B cell (primary cell): ENCODE measurements at regions not wholly inside any gene's neighbourhood (a gene's known extent, or its start where the extent isn't known, plus 50 kb on each side); places are given as distances from the start of the nearest gene placed in this dataset.

Source experiments
- ATAC-seq: fragments of 200-7000 bp; cut with Tn5 transposase; one replicate; pipeline ENCODE4 v1.10.0; 2021; ENCODE audit warnings: low read depth, mild to moderate bottlenecking, moderate number of reproducible peaks, moderate library complexity
- CTCF ChIA-PET: fragments of 350-600 bp; sonication (Branson Sonifier 250); formaldehyde crosslinking; loops from one replicate; lab custom pipeline; 2021; ENCODE audit warnings: antibody characterized with exemption, inconsistent platforms; lab: Charles Lee
- POLR2A ChIA-PET: fragments of 350-600 bp; sonication (Branson Sonifier 250); formaldehyde crosslinking; loops from one replicate; lab custom pipeline; 2021; ENCODE audit warnings: antibody characterized with exemption; lab: Charles Lee
- DNase-seq: peaks from one replicate; pipeline ENCODE4 v3.0.0; 2013
- H2AFZ ChIP-seq: 2 replicates; pipeline ENCODE4 v1.6.1; 2012; ENCODE audit warnings: mild to moderate bottlenecking, low read depth, low read length; ENCODE audit not compliant: insufficient read depth, poor library complexity, severe bottlenecking
- H3K27ac ChIP-seq, 2 donors: 1 replicate in 1 of 2; 2 replicates in 1 of 2; pipeline ENCODE4 v1.5.1; 2012 to 2013; ENCODE audit warnings: low read length in 2 of 2, mild to moderate bottlenecking in 2 of 2, moderate library complexity in 1 of 2
- H3K27me3 ChIP-seq, 4 experiments: fragments of 200-600 bp in 1 of 4; sonication (generic) in 1 of 4; replicated peaks in 1 of 4; 1 replicate in 2 of 4; 2 replicates in 2 of 4; pipeline versions ENCODE4 v1.6.1 to v1.7.0; 2013 to 2016; ENCODE audit warnings: low read length in 3 of 4, mild to moderate bottlenecking in 2 of 4, mixed read lengths in 1 of 4, moderate library complexity in 1 of 4; ENCODE audit not compliant: insufficient read depth in 4 of 4, control insufficient read depth in 3 of 4; ENCODE audit errors: control extremely low read depth in 1 of 4
- H3K36me3 ChIP-seq, 2 experiments: replicated peaks in 1 of 2; 1 replicate in 1 of 2; 2 replicates in 1 of 2; pipeline versions ENCODE4 v1.6.1 to v1.7.1; 2013; ENCODE audit warnings: low read length in 1 of 2; ENCODE audit not compliant: insufficient read depth in 2 of 2, control insufficient read depth in 1 of 2; ENCODE audit errors: control extremely low read depth in 1 of 2, extremely low read depth in 1 of 2
- H3K4me1 ChIP-seq, 2 donors: fragments of 200-600 bp in 1 of 2; sonication (generic) in 1 of 2; 1 replicate in 1 of 2; 2 replicates in 1 of 2; pipeline versions ENCODE4 v1.5.1 to v1.6.1; 2013 to 2017; ENCODE audit warnings: low read length in 2 of 2; ENCODE audit not compliant: control insufficient read depth in 2 of 2, insufficient read depth in 2 of 2
- H3K4me2 ChIP-seq: replicated peaks from 2 replicates; pipeline ENCODE3; 2012; ENCODE audit warnings: mild to moderate bottlenecking, low read depth, low read length; ENCODE audit not compliant: poor library complexity, severe bottlenecking
- H3K4me3 ChIP-seq, 5 experiments: fragments of 200-600 bp in 1 of 5; sonication (generic) in 1 of 5; 1 replicate in 3 of 5; 2 replicates in 2 of 5; pipeline versions ENCODE4 v1.5.1 to v1.7.0; 2011 to 2016; ENCODE audit warnings: low read length in 4 of 5, mild to moderate bottlenecking in 4 of 5, low read depth in 2 of 5, control low read depth in 1 of 5, moderate library complexity in 1 of 5; ENCODE audit not compliant: insufficient read depth in 1 of 5; ENCODE audit errors: control extremely low read depth in 1 of 5, extremely low read depth in 1 of 5
- H3K79me2 ChIP-seq: fragments of 200-600 bp; sonication (generic); one replicate; pipeline ENCODE4 v1.6.0; 2016; ENCODE audit warnings: low read length; ENCODE audit not compliant: control insufficient read depth, insufficient read depth
- H3K9ac ChIP-seq: fragments of 200-600 bp; sonication (generic); 2 replicates; pipeline ENCODE4 v1.6.1; 2017; ENCODE audit warnings: mild to moderate bottlenecking, low read length, moderate library complexity
- H3K9me3 ChIP-seq, 3 donors: one replicate each; pipeline versions ENCODE4 v1.6.1 to v1.7.1; 2013; ENCODE audit warnings: low read length in 2 of 3; ENCODE audit not compliant: control insufficient read depth in 2 of 3, insufficient read depth in 1 of 3; ENCODE audit errors: control extremely low read depth in 1 of 3
- H4K20me1 ChIP-seq: 2 replicates; pipeline ENCODE4 v1.6.0; 2012; ENCODE audit warnings: mild to moderate bottlenecking, low read length; ENCODE audit not compliant: insufficient read depth, control insufficient read depth, poor library complexity, severe bottlenecking
- H3K27ac Mint-ChIP-seq: one replicate; pipeline ENCODE4 v1.8.0; 2021; ENCODE audit warnings: mixed read lengths
- H3K27me3 Mint-ChIP-seq: one replicate; pipeline ENCODE4 v1.8.0; 2021; ENCODE audit warnings: mixed read lengths
- H3K4me1 Mint-ChIP-seq: one replicate; pipeline ENCODE4 v1.8.0; 2021; ENCODE audit warnings: mixed read lengths
- H3K4me3 Mint-ChIP-seq: one replicate; pipeline ENCODE4 v1.8.0; 2021; ENCODE audit warnings: mixed read lengths
- H3K9me3 Mint-ChIP-seq: one replicate; pipeline ENCODE4 v1.8.0; 2022; ENCODE audit warnings: mixed read lengths; ENCODE audit not compliant: insufficient read depth
- EZH2 ChIP-seq: IDR thresholded peaks from 2 replicates; pipeline ENCODE4 v1.6.1; 2012; ENCODE audit warnings: borderline replicate concordance, low read depth, mild to moderate bottlenecking, moderate library complexity, low read length; ENCODE audit not compliant: insufficient read depth, poor library complexity, severe bottlenecking
- WGBS: methylation state at CpG from one replicate; pipeline ENCODE4 v1.1.5; 2013; ENCODE audit warnings: missing lambda C conversion rate; ENCODE audit not compliant: insufficient coverage; 5-methylcytosine and 5-hydroxymethylcytosine counted together
- intact Hi-C: fragments of 100-400 bp; cut with micrococcal nuclease; formaldehyde crosslinking; loops from one replicate; pipeline ENCODE4 v1.10.0; 2022
- TF ChIP-seq, protein P1 (sequence below): fragments of 200-600 bp; IDR thresholded peaks from one replicate; pipeline ENCODE4 v1.8.0; 2022; ENCODE audit warnings: antibody characterized with exemption, mild to moderate bottlenecking

DNA sequence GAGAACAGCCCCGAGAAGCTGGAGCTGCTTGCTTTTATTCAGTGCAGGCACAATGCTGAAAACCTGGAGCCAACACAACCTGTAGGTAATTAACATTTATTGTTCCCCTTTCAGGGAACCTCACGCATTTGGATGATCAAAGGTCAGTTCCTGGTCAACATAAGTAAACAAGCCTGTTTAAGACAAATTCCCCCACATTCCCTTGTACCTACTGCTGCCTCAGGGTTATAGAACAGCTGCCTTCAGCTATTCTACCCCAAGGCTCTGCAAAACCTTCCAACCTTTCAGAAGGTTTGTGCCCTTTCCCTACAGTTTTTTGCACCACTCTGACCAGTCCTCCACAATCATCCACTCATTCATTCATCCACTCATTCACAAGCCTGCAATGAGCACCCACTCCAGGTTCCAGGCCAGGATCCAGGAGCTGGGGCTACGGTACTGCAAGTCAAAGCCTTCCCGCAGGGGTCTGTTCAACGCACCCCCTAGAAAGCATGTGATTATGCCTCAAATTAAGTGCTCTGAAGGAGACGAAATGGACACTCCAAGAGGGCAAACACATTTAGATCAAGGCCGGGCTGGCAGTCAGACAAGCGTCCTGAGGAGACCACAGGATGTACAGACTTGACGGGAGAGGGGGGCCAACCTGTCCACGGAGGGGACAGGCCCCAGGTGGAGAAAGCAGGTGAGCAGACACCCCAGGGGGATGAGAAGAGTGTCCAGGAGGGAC lies 683.9 kb downstream of the MATN1 start:
- no peak overlapping the region for H3K4me3 Mint-ChIP-seq
- POLR2A ChIA-PET: no interaction called here

More for the DNA sequence above, 683.9 kb downstream of the MATN1 start:
- Mint-ChIP-seq H3K27ac (no peak overlapping the region), H3K4me1 (no peaks in the 10 kb centered on the region), H3K27me3 (peaks cover 4% of the 10 kb centered on the region), H3K9me3 (no peaks in the 10 kb centered on the region)
- Histone ChIP-seq H3K27me3 (no peaks in the 10 kb centered on the region), H2AFZ (no peak overlapping the region), H3K36me3 (no peaks in the 10 kb centered on the region), H3K79me2 (no peaks in the 10 kb centered on the region), H4K20me1 (no peaks in the 10 kb centered on the region), H3K27ac (no peak overlapping the region), H3K4me1 (no peaks in the 10 kb centered on the region), H3K9me3 (peaks cover 0 to 30% (median 0%) of the 10 kb centered on the region in 3 donors), H3K9ac (no peak overlapping the region), H3K4me3 (no peak overlapping the region), H3K4me2 (no peak overlapping the region)
- ATAC-seq: no peak
- 80% methylated on average over 10 of the region's 10 CpGs for WGBS
- CTCF ChIA-PET: no interaction called here
- intact Hi-C loops: no loop called here
- TF ChIP-seq, protein P1, sequence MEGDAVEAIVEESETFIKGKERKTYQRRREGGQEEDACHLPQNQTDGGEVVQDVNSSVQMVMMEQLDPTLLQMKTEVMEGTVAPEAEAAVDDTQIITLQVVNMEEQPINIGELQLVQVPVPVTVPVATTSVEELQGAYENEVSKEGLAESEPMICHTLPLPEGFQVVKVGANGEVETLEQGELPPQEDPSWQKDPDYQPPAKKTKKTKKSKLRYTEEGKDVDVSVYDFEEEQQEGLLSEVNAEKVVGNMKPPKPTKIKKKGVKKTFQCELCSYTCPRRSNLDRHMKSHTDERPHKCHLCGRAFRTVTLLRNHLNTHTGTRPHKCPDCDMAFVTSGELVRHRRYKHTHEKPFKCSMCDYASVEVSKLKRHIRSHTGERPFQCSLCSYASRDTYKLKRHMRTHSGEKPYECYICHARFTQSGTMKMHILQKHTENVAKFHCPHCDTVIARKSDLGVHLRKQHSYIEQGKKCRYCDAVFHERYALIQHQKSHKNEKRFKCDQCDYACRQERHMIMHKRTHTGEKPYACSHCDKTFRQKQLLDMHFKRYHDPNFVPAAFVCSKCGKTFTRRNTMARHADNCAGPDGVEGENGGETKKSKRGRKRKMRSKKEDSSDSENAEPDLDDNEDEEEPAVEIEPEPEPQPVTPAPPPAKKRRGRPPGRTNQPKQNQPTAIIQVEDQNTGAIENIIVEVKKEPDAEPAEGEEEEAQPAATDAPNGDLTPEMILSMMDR: no peak
- no peak for TF ChIP-seq EZH2
- DNase-seq: no peak
